Prostate gland (tissue), 2 donors: ENCODE measurements at regions not wholly inside any gene's neighbourhood (a gene's known extent, or its start where the extent isn't known, plus 50 kb on each side); places are given as distances from the start of the nearest gene placed in this dataset.

ENCODE experiments used
- CTCF ChIP-seq, 4 experiments: fragments of 200-600 bp in 2 of 4; fragments of 450-650 bp in 2 of 4; sonication (generic) in 2 of 4; IDR thresholded peaks; 1 replicate in 3 of 4; 2 replicates in 1 of 4; pipeline ENCODE4 v1.5.1; 2016 to 2019; ENCODE audit warnings: antibody characterized with exemption in 4 of 4, mild to moderate bottlenecking in 2 of 4, moderate library complexity in 2 of 4
- POLR2A ChIP-seq: fragments of 450-650 bp; IDR thresholded peaks from one replicate; pipeline ENCODE4 v1.6.1; 2016; ENCODE audit warnings: antibody characterized with exemption, mild to moderate bottlenecking
- POLR2AphosphoS5 ChIP-seq: sonication (generic); formaldehyde crosslinking; IDR thresholded peaks from one replicate; pipeline ENCODE4 v1.6.1; 2017; ENCODE audit warnings: antibody characterized with exemption

GRCh38 chr1:232248276-232248820, 381.6 kb downstream of the SIPA1L2 start:
- TF ChIP-seq CTCF (IDR thresholded peaks at IDR 0.05) (no peak), POLR2A (no peak), POLR2AphosphoS5 (no peak)
